HepG2 (cell line): ENCODE measurements at regions not wholly inside any gene's neighbourhood (a gene's known extent, or its start where the extent isn't known, plus 50 kb on each side); places are given as distances from the start of the nearest gene placed in this dataset.

Experiments used
- ATAC-seq: fragments of 200-7000 bp; cut with Tn5 transposase; 3 replicates; pipeline ENCODE4 v1.9.1; 2020; ENCODE audit warnings: mild to moderate bottlenecking, moderate library complexity
- BruUV-seq: library from RNA; stranded (reverse); fragments of 400-500 nt; replicated peaks from 2 replicates; lab custom pipeline; 2021; lab: Mats Ljungman, UMichigan
- CTCF ChIA-PET: fragments of 300-600 bp; formaldehyde crosslinking; extraction: SDS; loops from one replicate; lab custom pipeline; 2021; ENCODE audit warnings: low total read pairs, inconsistent platforms, low intra/inter-chr PET ratio; lab: Yijun Ruan, JAX
- POLR2A ChIA-PET: fragments of 350-600 bp; sonication (Branson Sonifier 250); formaldehyde crosslinking; loops from one replicate; lab custom pipeline; 2020; ENCODE audit warnings: antibody characterized with exemption, inconsistent platforms; lab: Yijun Ruan, JAX
- DNase-seq: peaks from one replicate; pipeline ENCODE4 v3.0.0-alpha.2; 2015; ENCODE audit warnings: low spot score
- FAIRE-seq: peaks from 3 replicates; lab custom pipeline; 2011; peaks lifted over from hg19 to GRCh38; lab: Jason Lieb, UNC
- H2AFZ ChIP-seq: one replicate; pipeline ENCODE4 v1.6.1; 2011; ENCODE audit warnings: low read length, inconsistent platforms
- H3K27ac ChIP-seq: fragments of 300-600 bp; 3 replicates; pipeline ENCODE4 v1.8.0; 2011; ENCODE audit warnings: mixed run types, mild to moderate bottlenecking, mixed read lengths, low read length, inconsistent platforms; ENCODE audit not compliant: insufficient read depth; ENCODE audit errors: extremely low read length
- H3K27me3 ChIP-seq, 2 experiments: fragments of 200-600 bp in 1 of 2; 2 replicates in 1 of 2; 3 replicates in 1 of 2; pipeline versions ENCODE4 v1.6.0 to v1.8.0; 2011; ENCODE audit warnings: low read length in 2 of 2, mild to moderate bottlenecking in 2 of 2, moderate library complexity in 2 of 2, inconsistent platforms in 1 of 2; ENCODE audit not compliant: insufficient read depth in 2 of 2, control insufficient read depth in 1 of 2
- H3K36me3 ChIP-seq, 2 experiments: fragments of 200-600 bp in 1 of 2; replicated peaks in 1 of 2; 2 replicates in 1 of 2; 3 replicates in 1 of 2; pipeline versions ENCODE4 v1.5.1 to v1.8.0; 2011; ENCODE audit warnings: low read length in 2 of 2, inconsistent platforms in 1 of 2; ENCODE audit not compliant: insufficient read depth in 2 of 2, control insufficient read depth in 1 of 2
- H3K4me1 ChIP-seq: 2 replicates; pipeline ENCODE4 v1.5.1; 2012; ENCODE audit warnings: low read length, inconsistent platforms; ENCODE audit not compliant: insufficient read depth
- H3K4me2 ChIP-seq: 2 replicates; pipeline ENCODE4 v1.6.0; 2011; ENCODE audit warnings: low read depth, low read length, inconsistent platforms
- H3K4me3 ChIP-seq, 3 experiments: fragments of 200-600 bp in 1 of 3; sonication (generic), shearing (Covaris generic) in 1 of 3; replicated peaks in 1 of 3; 2 replicates each; pipeline ENCODE4 v1.5.1; 2011 to 2016; ENCODE audit warnings: low read length in 3 of 3, inconsistent platforms in 2 of 3, low read depth in 2 of 3, mild to moderate bottlenecking in 2 of 3, control low read depth in 1 of 3, mixed read lengths in 1 of 3; ENCODE audit not compliant: insufficient read depth in 1 of 3
- H3K79me2 ChIP-seq: one replicate; pipeline ENCODE4 v1.6.1; 2011; ENCODE audit warnings: low read length, inconsistent platforms; ENCODE audit not compliant: insufficient read depth
- H3K9ac ChIP-seq: 2 replicates; pipeline ENCODE4 v1.6.0; 2011; ENCODE audit warnings: mild to moderate bottlenecking, low read depth, low read length, inconsistent platforms; ENCODE audit not compliant: insufficient read depth
- H3K9me3 ChIP-seq: 2 replicates; pipeline ENCODE4 v1.5.1; 2012; ENCODE audit warnings: mild to moderate bottlenecking, low read length
- H4K20me1 ChIP-seq: 2 replicates; pipeline ENCODE4 v1.6.0; 2011; ENCODE audit warnings: inconsistent platforms, mild to moderate bottlenecking, low read length, moderate library complexity; ENCODE audit not compliant: insufficient read depth
- ATF5 ChIP-seq: sonication (generic); formaldehyde crosslinking; IDR thresholded peaks from 2 replicates; pipeline ENCODE4 v1.4.0; 2020; ENCODE audit warnings: mild to moderate bottlenecking, low read depth, missing genetic modification reagents
- CENPBD1 ChIP-seq: sonication (generic); formaldehyde crosslinking; IDR thresholded peaks from 2 replicates; pipeline ENCODE4 v1.8.0; 2022; ENCODE audit warnings: missing genetic modification reagents, low read depth, mild to moderate bottlenecking, borderline replicate concordance
- GATAD2A ChIP-seq: IDR thresholded peaks from 2 replicates; pipeline ENCODE4 v1.6.1; 2016
- KDM3A ChIP-seq: IDR thresholded peaks from 2 replicates; pipeline ENCODE4 v1.6.1; 2018; ENCODE audit warnings: low read depth, missing compliant biosample characterization
- MATR3 ChIP-seq: sonication (generic); formaldehyde crosslinking; IDR thresholded peaks from 2 replicates; pipeline ENCODE4 v1.4.0; 2020; ENCODE audit warnings: missing genetic modification reagents
- MXI1 ChIP-seq: IDR thresholded peaks from 3 replicates; pipeline ENCODE4 v1.6.1; 2012; ENCODE audit warnings: low read depth, low read length, inconsistent platforms, borderline replicate concordance
- MZF1 ChIP-seq: sonication (generic); formaldehyde crosslinking; IDR thresholded peaks from 2 replicates; pipeline ENCODE4 v1.8.1; 2023; ENCODE audit warnings: mild to moderate bottlenecking, missing genetic modification reagents, borderline replicate concordance
- NR2F6 ChIP-seq, 2 experiments: IDR thresholded peaks; 2 replicates each; pipeline ENCODE4 v1.6.1; 2016; ENCODE audit warnings: antibody characterized with exemption in 1 of 2, mild to moderate bottlenecking in 1 of 2
- PHF20 ChIP-seq: sonication (generic); formaldehyde crosslinking; IDR thresholded peaks from 2 replicates; pipeline ENCODE4 v1.5.0; 2020; ENCODE audit warnings: mild to moderate bottlenecking, missing genetic modification reagents
- RBM22 ChIP-seq: fragments of 200-400 bp; formaldehyde crosslinking; optimal IDR thresholded peaks from 2 replicates; pipeline ENCODE3; 2017; ENCODE audit warnings: mild to moderate bottlenecking, low read length, moderate library complexity
- SAFB2 ChIP-seq: sonication (generic); formaldehyde crosslinking; IDR thresholded peaks from 2 replicates; pipeline ENCODE4 v1.5.1; 2020; ENCODE audit warnings: missing genetic modification reagents, low read depth, mild to moderate bottlenecking, borderline replicate concordance
- SOX6 ChIP-seq, 2 experiments: fragments of 450-650 bp in 1 of 2; sonication (generic) in 1 of 2; formaldehyde crosslinking in 1 of 2; IDR thresholded peaks; 2 replicates each; pipeline versions ENCODE4 v1.4.0 to v1.6.1; 2017 to 2020; ENCODE audit warnings: antibody characterized with exemption in 1 of 2, mild to moderate bottlenecking in 1 of 2, missing genetic modification reagents in 1 of 2
- ZFP36 ChIP-seq: fragments of 150-350 bp; IDR thresholded peaks from 2 replicates; pipeline ENCODE4 v1.6.1; 2018; ENCODE audit warnings: borderline replicate concordance, low read length, low read depth; ENCODE audit not compliant: partially characterized antibody
- ZFYVE20 ChIP-seq: sonication (generic); formaldehyde crosslinking; IDR thresholded peaks from 2 replicates; pipeline ENCODE4 v1.8.0; 2023; ENCODE audit warnings: low read depth, mild to moderate bottlenecking, moderate library complexity, missing genetic modification reagents, borderline replicate concordance
- ZNF251 ChIP-seq: sonication (generic); formaldehyde crosslinking; IDR thresholded peaks from 2 replicates; pipeline ENCODE4 v1.9.0; 2021; ENCODE audit warnings: mild to moderate bottlenecking, missing genetic modification reagents
- ZNF510 ChIP-seq: sonication (generic); formaldehyde crosslinking; IDR thresholded peaks from 2 replicates; pipeline ENCODE4 v1.4.0; 2020; ENCODE audit warnings: low read depth, mild to moderate bottlenecking, missing genetic modification reagents
- ZNF7 ChIP-seq: IDR thresholded peaks from 2 replicates; pipeline ENCODE4 v1.6.1; 2016; ENCODE audit warnings: missing biosample characterization, missing genetic modification reagents
- ZNF772 ChIP-seq: sonication (generic); formaldehyde crosslinking; IDR thresholded peaks from 2 replicates; pipeline ENCODE4 v1.5.0; 2020; ENCODE audit warnings: mild to moderate bottlenecking, missing genetic modification reagents
- ZNF790 ChIP-seq: sonication (generic); formaldehyde crosslinking; IDR thresholded peaks from 2 replicates; pipeline ENCODE4 v1.8.0; 2022; ENCODE audit warnings: missing genetic modification reagents, mild to moderate bottlenecking, borderline replicate concordance
- ZSCAN5A ChIP-seq: sonication (generic); formaldehyde crosslinking; IDR thresholded peaks from 2 replicates; pipeline ENCODE4 v1.8.0; 2022; ENCODE audit warnings: mild to moderate bottlenecking, missing genetic modification reagents, borderline replicate concordance
- WGBS: methylation state at CpG from one replicate; pipeline ENCODE4 v1.1.6; 2017; ENCODE audit warnings: low lambda C conversion rate; 5-methylcytosine and 5-hydroxymethylcytosine counted together
- in situ Hi-C: cut with HindIII; loops from 2 replicates; pipeline ENCODE4 v1.10.0; 2017; ENCODE audit warnings: low pct_unique_long_range_greater_than_20kb; ENCODE audit not compliant: extremely low pct_ligation_motif_present
- intact Hi-C: fragments of 100-400 bp; cut with micrococcal nuclease; formaldehyde crosslinking; loops from one replicate; pipeline ENCODE4 v1.10.0; 2022; ENCODE audit not compliant: unreplicated experiment

- Histone ChIP-seq H3K4me3 (no peak overlapping the region), H3K79me2 (no peaks in the 10 kb centered on the region), H3K9ac (no peak overlapping the region), H3K27ac (no peak overlapping the region), H3K9me3 (no peaks in the 10 kb centered on the region), H3K27me3 (no peaks in the 10 kb centered on the region), H2AFZ (no peak overlapping the region), H3K4me2 (no peak overlapping the region), H3K36me3 (no peaks in the 10 kb centered on the region), H3K4me1 (no peaks in the 10 kb centered on the region), H4K20me1 (no peaks in the 10 kb centered on the region)
- in situ Hi-C loops, result no loop called here
- FAIRE-seq (no peak), DNase-seq (no peak), ATAC-seq (no peak)
- POLR2A ChIA-PET, result no interaction called here
- TF ChIP-seq ZFP36 (no peak), ZFYVE20 (CRISPR knock-in tag) (no peak), GATAD2A (CRISPR knock-in tag) (no peak), ZSCAN5A (CRISPR knock-in tag) (no peak), ZNF7 (CRISPR knock-in tag) (no peak), MATR3 (CRISPR knock-in tag) (no peak), PHF20 (CRISPR knock-in tag) (no peak), ZNF251 (CRISPR knock-in tag) (no peak), MXI1 (no peak), MZF1 (CRISPR knock-in tag) (no peak), ZNF772 (CRISPR knock-in tag) (no peak), NR2F6 (IDR thresholded peaks at IDR 0.05) (no peak), NR2F6 (CRISPR knock-in tag; IDR thresholded peaks at IDR 0.05) (no peak), SOX6 (IDR thresholded peaks at IDR 0.05) (no peak), SOX6 (CRISPR knock-in tag; IDR thresholded peaks at IDR 0.05) (no peak), RBM22 (no peak), CENPBD1 (CRISPR knock-in tag) (no peak), KDM3A (CRISPR knock-in tag) (no peak), SAFB2 (CRISPR knock-in tag) (no peak), ZNF510 (no peak), ATF5 (no peak), ZNF790 (CRISPR knock-in tag) (no peak)
- 0% methylated on average over 2 of the region's 2 CpGs for WGBS
- BruUV-seq, result no TSS peak
- CTCF ChIA-PET, result no interaction called here
- intact Hi-C loops, result no loop called here
Observed at GRCh38 chr10:2760736-2761135, 306.6 kb upstream of the PFKP start.
